ENCODE measurements at regions not wholly inside any gene's neighbourhood (a gene's known extent, or its start where the extent isn't known, plus 50 kb on each side); places are given as distances from the start of the nearest gene placed in this dataset.

DNA sequence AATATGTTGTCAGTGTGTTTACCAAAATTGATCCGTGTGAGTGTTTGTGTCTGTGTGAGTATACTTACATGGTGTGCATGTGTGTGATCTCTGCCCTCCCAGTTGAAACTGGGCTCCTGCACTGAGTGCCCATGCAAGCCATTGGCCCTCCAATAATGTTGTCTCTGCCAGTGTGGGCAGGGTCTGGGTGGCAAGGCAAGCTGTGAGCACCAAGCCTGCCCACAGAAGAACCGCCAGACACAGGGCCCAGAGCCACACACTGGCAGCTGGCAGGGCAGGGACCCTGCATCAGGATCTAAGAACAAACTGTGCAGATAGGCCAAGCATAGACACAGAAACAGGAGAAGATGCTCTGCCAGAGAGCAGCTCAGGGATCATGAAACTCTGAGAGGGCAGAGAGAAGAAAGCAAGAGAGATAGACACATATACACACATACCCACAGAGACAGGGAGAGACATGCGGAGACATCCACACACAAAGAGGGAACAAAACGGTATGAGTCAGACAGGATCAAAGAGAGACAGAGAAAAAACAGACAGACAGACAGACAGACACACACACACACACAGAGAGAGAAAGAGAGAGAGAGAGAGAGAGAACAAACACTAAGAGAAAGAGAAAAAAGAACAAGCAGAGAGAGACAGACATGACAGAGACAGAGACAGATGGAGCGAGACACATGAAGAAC lies 555.0 kb downstream of the MID1IP1 start:
- no peak for DNase-seq

DNA sequence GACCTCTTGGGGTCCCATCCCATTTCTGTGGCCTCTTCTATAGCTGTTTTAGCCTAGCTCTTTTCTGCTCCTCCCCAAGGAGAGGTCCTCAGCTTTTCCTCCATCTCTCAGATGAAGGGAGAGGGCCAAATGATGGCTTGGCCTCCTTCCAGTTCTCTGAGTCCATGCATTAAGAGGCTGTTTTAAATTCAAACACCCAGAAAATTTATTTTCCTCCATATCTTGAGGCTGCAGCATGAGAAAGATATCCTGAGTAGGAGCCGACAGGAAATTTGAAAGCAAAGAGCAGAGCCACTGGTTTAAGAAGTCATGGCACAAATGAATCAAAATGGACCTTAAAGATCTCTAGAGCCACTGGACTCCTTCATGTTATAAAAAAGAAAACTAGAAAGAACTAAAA lies 558.8 kb downstream of the MID1IP1 start:
- no peak for DNase-seq

- DNase-seq = no peak
Measured at GRCh38 chrX:39361736-39362135, 560.5 kb downstream of the MID1IP1 start.

- DNase-seq = no peak
Measured at GRCh38 chrX:39367416-39367815, 566.2 kb downstream of the MID1IP1 start.

DNA sequence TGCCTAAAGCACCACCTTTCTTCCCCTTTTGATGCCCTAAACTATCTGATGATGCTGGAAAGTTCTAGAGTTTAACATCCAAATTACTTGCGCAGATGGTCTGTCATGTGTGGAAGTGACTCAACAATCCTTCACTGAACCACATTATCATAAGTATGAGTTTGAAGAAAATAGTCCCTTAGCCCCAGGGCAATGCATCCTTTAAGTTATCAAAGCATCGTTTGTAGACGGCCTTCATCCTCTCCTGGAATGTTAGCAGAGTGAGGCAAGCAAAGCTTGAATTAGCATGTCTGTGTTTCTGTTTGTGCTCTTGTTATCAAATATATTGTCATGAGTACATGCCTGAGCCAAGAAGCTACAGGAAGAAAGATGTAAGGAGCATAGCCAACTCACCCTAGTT lies 570.9 kb downstream of the MID1IP1 start:
- no peak for DNase-seq

GRCh38 chrX:39377157-39377556 lies 575.9 kb downstream of the MID1IP1 start:
- DNase-seq = no peak

- no peak for DNase-seq
Measured at GRCh38 chrX:39377773-39378172, 576.5 kb downstream of the MID1IP1 start.

DNA sequence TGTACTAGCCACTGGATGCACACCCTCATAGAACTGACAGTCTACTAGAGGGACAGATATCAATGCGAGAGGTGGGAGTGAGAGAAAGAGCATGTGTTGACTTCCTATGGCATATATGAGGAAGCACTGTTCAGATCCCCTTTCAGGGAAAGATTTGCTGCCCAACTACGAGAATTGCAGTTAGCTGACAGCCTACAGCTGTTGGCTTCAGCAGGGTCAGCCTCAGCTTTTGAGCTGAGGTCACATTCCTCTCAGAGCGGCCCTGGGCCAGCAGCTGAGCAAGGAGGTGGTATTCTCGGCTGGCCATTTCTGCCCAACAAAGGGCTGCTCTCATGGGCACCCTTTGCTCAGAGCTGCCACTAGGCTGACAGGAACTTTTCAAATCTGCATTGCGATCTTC lies 580.2 kb downstream of the MID1IP1 start:
- DNase-seq = no peak

DNA sequence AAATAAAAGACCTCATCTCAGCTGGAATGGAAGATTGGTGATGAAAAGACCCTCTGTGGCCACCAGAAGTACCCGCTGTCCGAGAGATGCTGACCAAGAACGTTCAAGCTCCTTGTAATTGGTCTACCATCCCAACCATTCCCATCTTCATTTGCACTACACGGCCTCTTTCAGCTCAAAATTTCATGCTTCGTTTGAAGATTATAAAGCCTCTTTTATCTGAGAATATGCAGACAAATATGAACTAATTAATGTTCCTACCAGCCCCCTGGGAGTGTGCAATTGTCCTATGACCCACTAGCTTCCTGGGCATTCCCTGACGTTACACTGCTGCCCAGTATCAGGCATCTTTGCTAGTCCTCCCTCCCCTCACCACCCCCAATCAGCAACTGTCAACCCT lies 583.7 kb downstream of the MID1IP1 start:
- DNase-seq = no peak

GRCh38 chrX:39388730-39389129 lies 587.5 kb downstream of the MID1IP1 start:
- no peak for DNase-seq

DNA sequence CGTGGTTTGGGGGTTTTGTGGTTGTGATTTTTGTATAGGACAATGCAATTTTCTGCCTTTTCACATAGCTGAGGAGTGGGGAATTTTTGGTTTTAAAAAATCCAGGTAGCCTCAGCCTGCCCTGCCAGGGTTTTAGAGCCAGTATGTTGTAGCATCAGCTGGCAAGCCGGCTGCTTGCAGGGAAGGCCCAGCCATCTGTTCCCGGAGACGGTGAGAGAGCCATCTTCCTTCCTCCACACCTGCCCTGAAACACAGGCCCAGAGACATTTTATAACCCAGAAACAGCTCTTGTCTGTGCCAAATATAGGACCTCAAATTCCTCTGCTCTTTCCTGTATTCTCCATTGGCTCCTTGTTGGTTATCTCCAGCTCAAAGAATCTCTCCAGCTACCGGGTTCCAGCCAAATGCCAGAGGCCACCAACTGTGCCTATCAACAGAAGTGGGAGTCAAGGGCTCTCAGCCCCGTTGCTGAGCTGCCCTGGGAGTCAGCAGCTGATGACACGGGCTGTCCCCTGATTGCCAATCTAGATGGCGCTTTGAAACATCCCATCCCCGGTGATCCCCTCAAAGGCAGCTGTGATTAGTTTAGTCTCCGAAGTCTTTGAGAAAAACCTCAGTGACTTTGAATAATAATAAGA lies 595.2 kb downstream of the MID1IP1 start:
- DNase-seq = no peak

- DNase-seq = no peak
Measured at GRCh38 chrX:39397561-39398199, 596.4 kb downstream of the MID1IP1 start.

DNA sequence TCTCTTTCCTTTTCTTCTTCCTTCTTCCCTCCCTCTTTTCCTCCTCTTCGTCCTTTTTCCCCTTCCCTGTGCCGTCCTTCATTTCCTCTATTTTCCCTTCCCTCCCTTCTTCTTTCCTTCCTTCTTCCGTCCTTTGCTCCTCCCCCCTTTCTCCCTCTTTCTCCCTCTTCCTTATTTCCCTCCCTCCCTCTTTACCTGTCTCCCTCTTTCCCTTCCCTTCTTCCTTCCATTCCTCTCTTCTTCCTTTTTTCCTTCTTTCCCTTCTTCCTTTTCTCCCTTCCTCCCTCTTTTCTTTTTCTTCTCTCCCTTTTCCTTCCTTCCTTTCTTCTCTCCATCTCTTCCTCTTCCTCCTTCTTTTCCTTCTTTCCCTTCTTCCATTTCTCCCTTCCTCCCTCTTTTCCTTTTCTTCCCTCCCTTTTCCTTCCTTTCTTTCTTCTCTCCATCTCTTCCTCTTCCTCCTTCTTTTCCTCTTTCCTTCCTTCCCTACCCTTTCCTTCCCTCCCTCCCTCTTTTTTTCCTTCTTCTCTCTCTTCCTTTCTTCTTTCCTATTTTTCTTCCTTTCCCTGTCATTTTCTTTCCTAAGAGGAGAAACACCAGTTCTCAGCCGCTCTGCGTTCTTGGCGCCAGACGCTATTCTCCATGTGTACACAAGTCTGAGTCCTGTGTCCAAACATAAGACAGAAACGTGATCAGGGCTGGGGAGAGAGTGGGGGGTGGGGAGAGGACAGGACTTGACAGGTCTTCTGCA lies 597.1 kb downstream of the MID1IP1 start:
- no peak for DNase-seq

- no peak for DNase-seq
Measured at GRCh38 chrX:39398963-39399261, 597.7 kb downstream of the MID1IP1 start.

DNA sequence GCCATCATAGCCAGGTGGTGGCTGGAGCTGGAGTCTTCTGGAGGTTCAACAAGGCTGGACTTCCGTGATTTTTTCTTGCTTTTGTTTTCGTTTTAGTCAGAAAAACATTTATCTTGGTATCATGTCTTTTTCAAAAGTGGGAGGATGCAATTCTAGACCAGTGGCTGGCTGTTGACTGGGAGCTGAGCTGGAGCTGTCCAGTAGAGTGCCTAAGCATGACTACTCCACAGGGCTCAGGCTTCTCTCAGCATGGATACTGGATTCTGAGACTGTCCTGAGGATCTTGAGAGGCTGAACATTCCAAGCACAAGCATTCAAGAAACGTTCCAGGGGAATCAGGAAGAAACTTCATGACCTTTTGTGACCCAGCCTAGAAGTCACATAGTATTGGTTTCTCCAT lies 598.1 kb downstream of the MID1IP1 start:
- DNase-seq = no peak

DNA sequence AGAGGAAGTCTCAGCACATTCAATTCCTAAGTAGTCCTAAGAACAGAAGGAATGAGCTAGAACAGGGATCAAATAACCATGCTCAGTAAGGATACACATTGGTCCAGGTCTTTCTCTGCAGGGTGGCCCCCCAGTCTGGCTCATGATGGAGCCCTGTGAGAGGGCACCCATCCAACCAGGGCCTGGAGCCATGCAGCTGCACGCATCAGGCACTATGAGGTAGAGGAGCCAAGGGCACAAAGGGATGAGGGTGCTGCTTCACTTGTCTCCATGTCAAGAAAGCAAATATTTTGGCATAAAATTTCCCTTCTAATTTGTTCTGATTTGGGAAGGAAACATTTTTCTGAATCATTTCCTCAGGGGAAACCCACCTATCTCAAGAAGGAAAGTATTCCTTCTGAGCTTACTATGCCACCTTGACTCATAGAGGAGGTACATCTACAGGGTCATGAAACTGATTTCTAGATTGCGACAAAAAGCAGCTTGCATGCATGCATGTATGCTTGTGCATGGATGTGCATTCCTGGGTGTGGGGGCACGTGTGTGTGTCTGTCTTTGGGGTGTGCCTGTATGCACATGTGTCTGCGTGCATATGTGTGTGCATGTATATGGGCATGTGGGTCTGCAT lies 600.3 kb downstream of the MID1IP1 start:
- no peak for DNase-seq

DNA sequence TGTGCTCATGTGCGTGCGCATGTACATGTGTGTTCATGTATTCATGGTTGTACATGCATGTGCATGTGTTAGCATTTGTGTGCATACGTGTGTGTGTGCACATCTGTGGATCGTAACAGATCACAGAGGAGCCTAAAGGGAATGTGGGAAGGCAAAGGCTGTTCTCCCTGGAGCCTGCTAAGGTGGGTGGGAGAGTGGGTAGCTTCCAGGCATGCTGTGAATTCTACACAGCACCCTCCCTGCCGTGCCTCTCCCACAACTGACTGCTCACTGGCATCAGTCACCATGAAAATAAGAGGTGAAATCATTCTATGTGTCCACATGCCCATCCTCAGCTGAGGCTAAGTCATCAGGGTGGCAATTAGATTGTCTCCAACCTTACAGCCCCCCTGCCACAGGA lies 600.9 kb downstream of the MID1IP1 start:
- no peak for DNase-seq

DNA sequence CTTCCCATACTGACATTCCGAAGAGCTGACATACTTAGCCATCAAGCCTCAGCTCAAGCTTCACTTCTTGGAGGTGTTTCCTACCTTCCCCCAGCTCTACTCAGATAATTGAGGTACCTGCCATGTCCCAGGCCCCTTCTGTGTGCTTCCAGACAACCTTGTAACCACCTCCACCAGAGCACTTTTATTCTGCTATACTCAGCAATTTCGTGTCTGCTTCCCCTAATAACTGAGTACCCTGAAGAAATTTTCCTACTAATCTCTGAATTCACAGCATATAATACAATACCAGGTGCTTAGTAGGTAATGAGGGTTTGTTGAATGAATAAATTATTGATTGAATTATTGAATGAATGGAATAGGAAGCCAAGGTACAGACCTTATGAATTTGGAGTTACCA lies 605.5 kb downstream of the MID1IP1 start:
- no peak for DNase-seq

DNA sequence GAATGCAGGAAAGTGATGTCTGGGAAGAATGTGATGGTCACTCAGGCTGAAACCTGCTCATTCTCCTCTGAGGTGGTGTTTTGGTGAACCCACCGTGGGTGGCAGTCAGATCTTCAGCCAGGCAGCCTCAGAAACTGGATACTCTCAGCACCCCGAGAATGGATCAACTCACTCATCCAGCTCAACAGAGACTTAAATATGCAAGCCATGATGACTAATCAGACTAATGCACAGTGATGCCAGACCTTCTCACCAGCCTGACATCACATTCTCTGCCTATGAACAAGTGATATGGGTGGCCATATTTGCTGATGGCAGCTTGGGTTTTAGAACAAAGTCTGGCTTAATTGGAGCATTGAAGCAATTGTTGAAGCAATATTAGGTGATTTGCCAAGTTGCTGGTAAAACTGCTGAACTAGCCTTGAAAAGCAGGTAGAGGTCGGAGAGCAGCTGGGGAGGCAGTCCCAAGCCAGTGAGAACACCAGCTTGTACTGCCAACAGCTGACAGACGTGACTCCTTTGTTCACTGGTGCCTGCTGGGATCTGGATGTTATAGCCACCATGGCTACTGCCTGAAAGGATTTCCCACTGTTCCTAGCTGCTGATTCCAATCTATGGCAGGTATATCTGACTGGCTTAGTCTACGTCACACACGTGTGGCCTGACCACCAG lies 608.1 kb downstream of the MID1IP1 start:
- DNase-seq = no peak

DNA sequence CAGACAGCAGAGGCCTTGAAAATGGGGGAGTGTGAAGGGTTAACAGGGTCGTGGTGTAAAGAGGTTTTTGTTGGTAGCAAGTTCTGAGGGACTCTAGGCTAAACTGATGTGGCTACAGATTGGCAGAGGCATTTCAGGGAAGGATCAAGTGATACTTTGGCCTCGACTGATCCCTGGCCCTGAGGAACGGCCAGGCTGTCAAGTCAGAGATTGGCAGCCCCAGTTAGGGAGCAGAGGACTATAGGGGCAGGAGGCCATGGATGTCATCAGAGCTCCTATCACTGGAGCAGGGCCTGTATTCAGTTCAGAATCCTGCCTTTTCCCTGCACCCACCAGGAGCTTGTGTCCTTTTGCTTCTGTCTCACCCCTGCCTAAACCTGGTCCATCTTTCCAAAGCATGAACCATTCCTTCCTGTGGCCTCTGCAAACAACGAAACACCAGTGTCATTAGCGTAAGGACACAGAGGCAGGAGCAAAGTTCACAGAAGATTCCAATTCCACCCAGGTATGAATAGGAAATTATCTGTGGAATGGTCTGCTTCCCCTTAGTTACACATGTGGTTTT lies 613.1 kb downstream of the MID1IP1 start:
- DNase-seq = no peak

GRCh38 chrX:39416547-39417260 lies 615.4 kb downstream of the MID1IP1 start:
- DNase-seq = no peak

DNA sequence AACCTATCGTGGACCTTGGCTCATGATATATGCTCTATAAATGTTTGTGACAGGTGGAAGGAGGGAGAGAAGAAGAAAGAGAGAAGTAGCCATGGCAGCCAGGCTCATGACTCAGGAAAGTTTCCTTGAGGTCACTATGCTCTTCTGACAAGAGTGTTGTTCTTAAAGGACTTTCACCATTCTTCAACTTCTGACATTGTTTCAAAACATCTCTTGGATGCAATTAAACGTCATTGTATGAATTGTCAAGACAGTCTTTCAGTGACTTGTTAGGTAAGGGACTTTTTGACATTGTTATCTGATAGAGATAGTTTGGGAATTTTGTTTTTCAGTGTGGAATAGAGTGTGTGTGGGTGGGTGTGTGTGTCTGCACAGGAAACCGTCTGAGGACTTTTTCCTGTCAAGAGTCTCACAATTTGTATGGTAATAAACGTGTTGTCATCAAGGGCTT lies 617.0 kb downstream of the MID1IP1 start:
- DNase-seq = no peak
